Fibroblast of skin of left quadriceps (primary cell): ENCODE measurements at regions not wholly inside any gene's neighbourhood (a gene's known extent, or its start where the extent isn't known, plus 50 kb on each side); places are given as distances from the start of the nearest gene placed in this dataset.

Experiments used
- DNase-seq, 2 experiments: peaks; one replicate each; pipeline ENCODE4 v3.0.0-alpha.2; 2013; ENCODE audit warnings: low read depth in 2 of 2

GRCh38 chr11:62030071-62030684 lies 62.7 kb upstream of the FTH1 start:
- no peak for DNase-seq

- no peak for DNase-seq
Observed at GRCh38 chr11:62026739-62027370, 59.4 kb upstream of the FTH1 start.

DNA sequence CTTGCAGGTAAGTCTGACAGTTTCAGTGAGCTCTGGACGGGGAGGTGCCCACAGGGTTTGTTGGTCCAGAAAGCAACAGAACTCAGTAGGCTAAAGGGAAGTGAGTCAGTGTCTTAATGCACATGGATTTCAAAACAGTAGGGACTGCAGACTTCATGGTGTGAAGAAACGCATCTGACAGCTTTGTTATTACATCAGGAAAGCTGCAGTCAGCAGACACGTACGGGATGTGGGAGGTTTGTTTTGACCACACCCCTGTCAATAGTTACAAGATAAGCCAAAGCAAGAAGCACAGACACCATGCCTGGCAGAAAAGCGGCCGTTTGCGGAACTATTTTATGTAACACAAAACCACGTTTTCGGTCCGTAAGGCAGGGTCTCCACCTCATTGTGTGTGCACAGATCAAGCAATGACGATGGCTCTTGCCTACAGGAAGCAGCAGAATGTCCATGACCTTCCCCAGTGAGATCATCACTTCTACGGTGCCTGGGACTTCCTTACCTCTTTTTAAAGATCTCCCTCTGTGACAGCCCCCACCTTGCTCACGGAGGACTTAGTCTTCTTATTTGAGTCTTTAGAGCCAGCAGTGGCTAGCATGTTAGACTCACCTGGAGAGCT lies 58.2 kb upstream of the FTH1 start:
- DNase-seq: peak; percentile 27 to 34

DNA sequence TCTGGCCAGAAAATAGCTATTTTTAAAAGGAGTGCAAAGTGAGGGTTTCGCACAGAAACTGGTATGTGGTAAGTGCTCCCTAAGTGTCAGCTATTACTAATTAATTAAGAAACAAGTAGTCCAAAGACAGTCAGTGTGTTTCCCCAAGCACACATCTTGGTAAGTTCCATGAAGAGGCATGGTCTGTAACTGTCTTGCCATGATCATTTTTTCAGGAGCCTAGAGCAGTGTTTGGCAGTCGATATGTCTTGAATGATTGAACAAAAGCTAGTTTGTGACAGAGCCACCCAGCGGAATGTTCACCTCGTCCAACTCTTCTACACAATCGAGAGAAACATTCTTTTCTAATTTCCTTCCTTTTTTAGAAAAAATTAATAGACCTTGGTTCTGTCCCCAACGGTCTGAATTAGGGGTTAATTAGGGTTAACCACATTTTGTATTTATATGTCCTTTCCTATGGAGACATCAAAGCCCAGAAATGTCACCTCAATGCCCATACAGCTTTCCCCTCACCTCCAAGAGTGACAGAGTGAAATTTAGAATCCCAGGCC lies 57.6 kb upstream of the FTH1 start:
- no peak for DNase-seq

GRCh38 chr11:62022211-62022610 lies 54.8 kb upstream of the FTH1 start:
- DNase-seq: no peak

DNA sequence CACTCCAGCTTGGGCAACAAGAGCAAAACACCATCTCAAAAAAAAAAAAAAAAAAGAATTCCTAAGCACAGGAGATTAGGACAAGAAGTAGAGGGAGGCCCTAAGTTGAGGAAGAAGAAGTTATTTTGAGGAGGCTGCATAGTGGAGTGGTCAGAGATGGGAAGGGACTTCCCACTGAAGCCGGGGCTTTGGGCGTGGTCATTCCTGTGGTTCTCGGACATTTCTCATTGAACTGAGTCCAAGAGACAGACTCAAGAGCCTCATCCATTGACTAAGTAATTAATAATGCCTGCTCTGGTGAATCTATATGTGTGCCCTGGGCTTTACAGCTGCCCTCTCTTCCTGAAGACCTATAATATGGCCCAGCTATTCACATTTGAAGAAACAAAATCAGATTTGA lies 53.2 kb upstream of the FTH1 start:
- DNase-seq: no peak

GRCh38 chr11:62018981-62019664 lies 51.7 kb upstream of the FTH1 start:
- DNase-seq: no peak

- no peak for DNase-seq
Observed at GRCh38 chr11:62017878-62018655, 50.6 kb upstream of the FTH1 start.
